MM.1S (cell line): ENCODE measurements at regions not wholly inside any gene's neighbourhood (a gene's known extent, or its start where the extent isn't known, plus 50 kb on each side); places are given as distances from the start of the nearest gene placed in this dataset.

Source experiments
- CTCF ChIP-seq: fragments of 300-600 bp; sonication (generic); IDR thresholded peaks from 2 replicates; pipeline ENCODE4 v1.5.1; 2016; ENCODE audit warnings: antibody characterized with exemption, low read length, mixed read lengths
- EZH2 ChIP-seq: fragments of 300-600 bp; sonication (generic); optimal IDR thresholded peaks from 2 replicates; pipeline ENCODE3; 2017; ENCODE audit warnings: low read depth, mild to moderate bottlenecking, antibody characterized with exemption, low read length, mixed read lengths
- EZH2phosphoT487 ChIP-seq: fragments of 300-600 bp; sonication (generic); IDR thresholded peaks from 2 replicates; pipeline ENCODE4 v1.6.1; 2018; ENCODE audit warnings: antibody characterized with exemption, low read length

- TF ChIP-seq CTCF: no peak
- TF ChIP-seq EZH2: no peak
- TF ChIP-seq EZH2phosphoT487: no peak
Observed at GRCh38 chr13:90538063-90538462, 809.4 kb upstream of the MIR17HG start.
